GM19240 (cell line): ENCODE measurements at regions not wholly inside any gene's neighbourhood (a gene's known extent, or its start where the extent isn't known, plus 50 kb on each side); places are given as distances from the start of the nearest gene placed in this dataset.

Experiments
- DNase-seq: peaks from one replicate; pipeline ENCODE4 v3.0.0; 2011; ENCODE audit warnings: low spot score; ENCODE audit not compliant: insufficient read length

GRCh38 chr5:165143741-165144140, 1638.3 kb downstream of the MAT2B start:
- no peak for DNase-seq

DNA sequence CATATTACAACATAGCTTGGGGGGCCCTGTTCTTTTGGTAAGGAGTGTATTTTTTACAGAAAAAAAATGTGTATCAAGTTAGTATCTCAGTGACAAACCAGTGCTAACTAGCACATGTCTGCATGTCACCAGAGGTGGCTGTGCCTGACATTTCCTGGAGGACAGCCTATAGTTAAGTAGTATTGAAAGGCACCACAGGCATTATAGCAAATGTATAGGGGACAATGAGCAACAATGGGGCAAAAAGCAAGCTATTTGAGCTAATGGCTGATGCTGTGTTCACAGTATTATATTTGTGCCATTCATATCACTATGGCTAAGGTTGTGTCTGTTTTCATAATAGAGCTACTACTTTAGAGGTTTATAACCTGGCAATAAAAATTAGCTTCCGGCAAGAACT, 1644.0 kb downstream of the MAT2B start:
- no peak for DNase-seq

- DNase-seq: no peak
Observed at GRCh38 chr5:165152058-165152457, 1646.6 kb downstream of the MAT2B start.

DNA sequence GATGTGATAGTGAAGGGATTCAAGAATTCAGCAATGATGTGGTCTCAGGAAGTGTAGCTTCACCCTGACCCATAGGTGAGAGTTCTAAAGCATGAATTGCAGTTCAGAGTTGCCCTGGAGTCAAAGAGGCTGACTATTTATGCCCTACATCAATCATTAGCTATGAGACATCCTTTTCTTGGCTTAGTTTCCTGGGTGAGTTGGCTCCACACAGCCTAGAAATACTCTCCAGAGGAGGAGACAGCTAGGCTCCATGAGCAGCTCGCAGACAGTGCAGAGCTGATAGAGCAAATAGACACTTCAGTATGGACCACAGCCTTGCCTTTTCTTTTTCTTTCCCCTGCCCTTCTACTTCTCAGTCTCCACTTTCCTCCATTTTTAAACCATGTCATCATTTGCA, 1651.8 kb downstream of the MAT2B start:
- DNase-seq: no peak

- DNase-seq: no peak
Observed at GRCh38 chr5:165161204-165161603, 1655.8 kb downstream of the MAT2B start.

DNA sequence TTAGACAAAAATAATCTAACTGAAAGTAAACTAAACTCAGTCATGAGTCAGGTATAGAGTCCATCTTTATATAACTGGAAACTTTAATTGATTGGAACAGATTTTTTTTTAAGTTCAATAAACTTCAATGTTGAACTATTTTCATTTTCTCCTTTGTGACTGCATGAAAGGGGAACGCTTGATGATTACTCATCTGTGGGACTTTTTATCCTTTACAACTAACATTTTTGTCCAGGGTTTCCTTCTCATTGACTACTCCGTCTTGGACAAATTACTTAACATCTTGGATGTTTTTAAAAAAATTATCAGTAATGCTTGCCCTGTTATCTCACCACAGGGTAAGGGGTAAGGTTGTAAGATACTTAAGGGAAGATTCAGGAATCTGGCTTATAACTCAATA, 1658.4 kb downstream of the MAT2B start:
- DNase-seq: no peak

DNA sequence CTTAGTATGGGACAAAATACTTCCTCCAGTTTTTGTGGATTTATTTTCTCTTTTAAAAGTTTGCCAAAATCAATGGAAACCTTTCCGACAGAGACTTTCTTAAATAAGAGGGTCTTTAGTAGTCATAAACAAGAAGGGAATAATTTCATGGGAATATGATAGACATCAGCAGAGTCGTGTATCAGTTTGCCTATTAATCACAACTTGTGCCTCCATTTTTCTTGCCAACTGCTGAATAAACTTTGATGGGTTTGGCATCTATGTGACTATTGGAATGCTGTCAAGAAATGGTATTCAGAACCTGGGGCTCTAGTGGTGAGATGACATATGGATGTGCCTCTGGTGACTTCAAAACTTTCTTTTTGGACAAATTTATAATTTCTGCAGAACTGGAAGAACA, 1668.2 kb downstream of the MAT2B start:
- DNase-seq: no peak

DNA sequence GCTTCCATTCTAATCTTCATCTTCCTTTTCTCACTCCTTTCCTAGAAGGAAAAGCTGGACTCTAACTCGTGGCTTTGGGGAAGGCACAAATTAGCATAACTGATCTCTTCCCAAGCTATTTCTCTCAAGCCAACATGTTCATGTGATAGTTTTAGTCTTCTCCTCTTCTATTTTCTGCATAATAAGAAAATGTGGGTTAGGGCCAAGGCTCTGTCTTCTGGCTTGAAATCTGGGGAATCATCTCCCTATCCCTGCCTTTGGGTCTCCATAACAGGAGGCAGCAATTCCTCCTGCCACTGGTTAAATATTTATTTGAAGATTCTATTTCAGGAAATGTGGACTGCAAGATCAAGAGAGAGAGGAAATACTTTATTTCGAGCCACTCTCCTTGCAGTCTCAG, 1669.6 kb downstream of the MAT2B start:
- no peak for DNase-seq

DNA sequence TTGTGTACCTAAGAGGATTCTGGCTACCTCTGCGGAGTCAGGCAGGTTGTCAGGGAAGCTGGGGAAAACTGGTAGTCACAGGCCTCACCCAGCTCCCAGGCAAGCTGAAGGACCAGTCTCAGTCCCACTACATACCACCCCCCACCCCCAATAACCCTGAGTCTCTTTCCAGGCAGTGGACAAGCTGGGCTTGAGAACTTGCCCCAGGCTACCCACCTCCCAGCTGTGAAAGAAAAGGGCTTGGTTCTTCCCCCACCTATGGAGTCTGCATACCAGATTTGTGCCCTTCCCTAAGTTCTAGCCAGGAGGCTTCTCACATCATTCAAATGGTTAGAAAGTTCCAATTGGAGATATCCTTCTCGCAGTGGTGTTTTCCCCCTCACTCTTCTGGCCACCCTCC, 1678.8 kb downstream of the MAT2B start:
- no peak for DNase-seq

GRCh38 chr5:165185716-165186115, 1680.3 kb downstream of the MAT2B start:
- DNase-seq: no peak

DNA sequence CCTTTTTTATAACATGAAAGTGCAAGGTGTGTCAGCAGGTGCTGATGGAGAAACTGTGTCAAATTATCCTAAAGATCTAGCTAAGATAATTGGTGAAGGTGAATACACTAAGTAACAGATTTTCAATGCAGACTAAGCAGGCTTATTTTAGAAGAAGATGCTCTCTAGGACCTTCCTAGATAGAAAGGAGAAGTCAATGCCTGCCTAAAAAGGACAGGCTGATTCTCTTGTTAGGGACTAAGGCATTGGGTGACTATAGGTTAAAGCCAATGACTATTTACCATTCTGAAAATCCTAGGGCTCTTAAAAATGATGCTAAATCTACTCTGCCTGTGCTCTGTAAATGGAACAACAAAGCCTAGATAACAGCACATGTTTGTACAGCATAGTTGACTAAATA, 1682.4 kb downstream of the MAT2B start:
- no peak for DNase-seq

DNA sequence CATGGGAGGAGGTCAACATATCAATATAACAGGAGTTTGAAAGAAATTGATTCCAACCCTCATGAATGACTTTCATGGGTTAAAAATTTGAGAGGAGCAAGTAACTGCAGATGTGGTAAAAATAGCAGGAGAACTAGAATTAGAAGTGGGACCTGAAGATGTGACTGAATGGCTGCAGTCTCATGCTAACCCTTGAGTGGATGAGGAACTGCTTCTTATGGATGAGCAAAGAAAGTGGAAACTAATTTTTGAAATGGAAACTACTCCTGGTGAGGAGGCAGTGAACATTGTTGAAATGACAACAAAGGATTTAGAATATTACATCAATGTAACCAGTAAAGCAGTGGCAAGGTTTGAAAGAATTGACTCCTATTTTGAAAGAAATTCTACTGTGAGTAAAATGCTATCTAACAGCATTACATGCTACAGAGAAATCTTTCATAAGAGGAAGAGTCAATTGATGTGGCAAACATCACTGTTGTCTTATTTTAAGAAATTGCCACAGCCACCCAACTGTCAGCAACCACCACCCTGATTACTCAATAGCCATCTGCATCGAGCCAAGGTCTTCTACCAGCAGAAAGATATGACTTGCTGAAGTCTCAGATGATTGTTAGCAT, 1683.2 kb downstream of the MAT2B start:
- DNase-seq: no peak

DNA sequence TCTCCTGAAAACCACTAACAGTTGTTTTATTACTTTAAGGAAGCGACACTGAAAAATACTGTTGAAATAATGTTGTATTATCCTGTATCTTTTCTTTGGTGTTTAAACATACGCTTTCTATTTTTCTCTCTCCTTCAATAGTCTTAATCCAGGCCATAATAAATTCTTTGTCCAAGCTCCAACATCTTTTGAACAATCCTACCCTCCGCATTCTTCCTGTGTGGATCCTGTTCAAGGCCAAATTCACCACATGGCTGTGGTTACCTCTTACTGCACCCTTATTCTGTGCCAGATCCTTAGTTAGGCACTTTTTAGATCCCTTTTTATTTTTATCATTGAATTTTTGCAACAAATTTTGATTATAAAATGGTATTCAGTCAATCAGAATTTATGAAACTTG, 1691.5 kb downstream of the MAT2B start:
- no peak for DNase-seq

- DNase-seq: no peak
Observed at GRCh38 chr5:165201369-165201768, 1696.0 kb downstream of the MAT2B start.

- no peak for DNase-seq
Observed at GRCh38 chr5:165201771-165202518, 1696.5 kb downstream of the MAT2B start.

GRCh38 chr5:165202519-165202910, 1697.1 kb downstream of the MAT2B start:
- DNase-seq: no peak

DNA sequence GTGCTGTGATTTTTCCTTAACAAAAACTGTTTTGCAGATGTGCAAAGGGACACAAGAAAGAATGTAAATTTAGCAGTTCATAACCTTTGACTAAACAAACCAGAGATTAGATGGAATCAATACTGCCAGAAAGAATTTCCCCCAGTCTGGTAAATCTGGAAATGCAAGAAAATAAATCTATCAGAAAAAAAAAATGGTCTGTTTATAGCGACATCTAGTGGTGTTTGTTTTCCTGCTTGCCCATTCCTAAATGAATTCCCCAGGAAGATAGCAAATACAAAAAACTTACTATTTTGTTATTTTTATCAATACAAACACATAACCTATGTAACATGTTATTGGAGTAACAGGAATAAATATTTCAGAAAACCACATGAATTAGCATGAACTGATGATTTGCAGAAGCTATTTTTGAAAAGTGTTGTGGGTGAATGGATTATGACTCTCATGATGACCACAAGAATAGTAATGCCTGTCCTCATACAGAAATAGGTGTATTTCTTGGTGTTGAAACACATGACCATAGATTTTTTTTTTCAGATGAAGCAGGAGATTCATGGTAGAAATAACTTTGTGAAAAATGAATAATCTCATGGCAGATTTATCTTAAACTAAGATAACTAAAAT, 1703.8 kb downstream of the MAT2B start:
- DNase-seq: no peak

GRCh38 chr5:165224366-165225045, 1719.1 kb downstream of the MAT2B start:
- DNase-seq: no peak

GRCh38 chr5:165227515-165227914, 1722.1 kb downstream of the MAT2B start:
- DNase-seq: no peak

DNA sequence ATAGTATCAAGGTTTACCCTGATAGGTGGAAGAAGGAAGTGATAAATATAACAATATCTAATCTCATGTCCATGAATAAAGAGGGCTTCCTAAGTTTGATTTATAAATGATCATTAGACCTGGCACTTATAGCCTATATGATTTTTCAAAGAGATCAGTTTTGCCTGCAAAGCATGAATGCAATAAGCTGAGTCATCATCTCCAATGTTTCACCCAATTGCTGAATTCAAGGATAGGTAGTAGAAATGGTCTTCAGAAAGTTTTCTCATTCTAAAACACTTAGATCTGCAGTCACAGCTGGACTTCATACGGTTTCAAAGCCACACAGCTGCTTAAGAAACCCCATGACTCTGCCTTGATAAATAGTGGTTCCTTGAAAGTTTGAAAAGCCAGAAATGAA, 1722.8 kb downstream of the MAT2B start:
- DNase-seq: no peak

DNA sequence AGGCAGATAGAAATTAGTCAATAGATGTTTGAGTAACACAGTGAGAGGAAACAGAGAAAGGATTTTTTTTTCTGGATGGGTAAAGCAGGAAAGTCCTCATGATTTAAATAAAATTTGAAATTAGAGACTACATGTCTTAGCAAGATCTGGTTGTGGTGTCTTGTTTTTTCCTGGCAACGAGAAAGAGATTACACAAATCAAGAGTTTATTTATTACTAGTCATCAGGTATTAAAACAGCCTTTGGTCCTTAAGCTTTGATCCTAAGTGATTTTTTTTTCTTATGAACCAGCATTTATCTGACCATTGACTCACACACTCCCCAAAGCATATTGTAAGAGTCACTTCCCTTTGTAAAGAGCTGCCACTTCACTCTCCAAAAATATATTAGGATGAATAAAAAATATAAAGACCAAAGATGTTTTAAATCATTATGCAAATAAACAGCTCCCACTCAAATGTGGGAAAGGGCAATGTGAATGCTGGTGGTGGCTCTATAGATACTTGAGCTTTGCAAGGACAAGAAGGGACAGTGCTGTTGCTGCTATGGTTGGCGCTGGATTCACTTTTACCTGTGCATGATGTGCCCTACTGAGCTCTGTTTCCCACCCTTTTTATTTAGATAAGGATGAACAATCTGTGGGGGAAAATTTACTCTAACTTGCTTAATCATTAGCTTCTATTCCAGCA, 1726.5 kb downstream of the MAT2B start:
- DNase-seq: no peak
